GM12878 (cell line): ENCODE measurements at regions not wholly inside any gene's neighbourhood (a gene's known extent, or its start where the extent isn't known, plus 50 kb on each side); places are given as distances from the start of the nearest gene placed in this dataset.

Experiments used
- ATAC-seq: fragments of 200-7000 bp; cut with Tn5 transposase; 3 replicates; pipeline ENCODE4 v1.9.1; 2020; ENCODE audit warnings: mild to moderate bottlenecking, moderate library complexity
- BruUV-seq: library from RNA; stranded (reverse); fragments of 400-500 nt; replicated peaks from 2 replicates; lab custom pipeline; 2021; lab: Mats Ljungman, UMichigan
- CTCF ChIA-PET: fragments of 300-600 bp; sonication (Branson Sonifier 250); formaldehyde crosslinking; extraction: SDS; loops from one replicate; lab custom pipeline; 2021; ENCODE audit warnings: inconsistent platforms; lab: Yijun Ruan, JAX
- POLR2A ChIA-PET: fragments of 350-600 bp; formaldehyde crosslinking; extraction: SDS; loops from one replicate; lab custom pipeline; 2021; ENCODE audit warnings: inconsistent platforms; lab: Charles Lee
- RAD21 ChIA-PET: fragments of 300-600 bp; sonication (Branson Sonifier 250); formaldehyde crosslinking; loops from one replicate; lab custom pipeline; 2023; ENCODE audit warnings: antibody characterized with exemption; ENCODE audit not compliant: unreplicated experiment; lab: Charles Lee
- SMC1A ChIA-PET: fragments of 300-600 bp; sonication (Branson Sonifier 250); formaldehyde crosslinking; loops from one replicate; lab custom pipeline; 2023; ENCODE audit not compliant: unreplicated experiment, uncharacterized antibody; lab: Charles Lee
- DNase-seq: peaks from one replicate; pipeline ENCODE4 v3.0.0-alpha.2; 2011; ENCODE audit warnings: low read depth, low spot score
- FAIRE-seq: peaks from 3 replicates; lab custom pipeline; 2011; peaks lifted over from hg19 to GRCh38; lab: Jason Lieb, UNC
- H2AFZ ChIP-seq: 2 replicates; pipeline ENCODE4 v1.6.0; 2011; ENCODE audit warnings: low read depth, low read length, control low read depth; ENCODE audit not compliant: control insufficient read depth
- H3K27ac ChIP-seq: 2 replicates; pipeline ENCODE4 v1.5.1; 2011; ENCODE audit warnings: control low read depth; ENCODE audit not compliant: control insufficient read depth, insufficient read depth
- H3K27me3 ChIP-seq, 2 experiments: replicated peaks in 1 of 2; 2 replicates each; pipeline versions ENCODE4 v1.6.0 to v1.6.1; 2011; ENCODE audit warnings: low read length in 1 of 2; ENCODE audit not compliant: control insufficient read depth in 2 of 2, insufficient read depth in 2 of 2
- H3K36me3 ChIP-seq, 2 experiments: 2 replicates each; pipeline ENCODE4 v1.5.1; 2011; ENCODE audit warnings: low read length in 1 of 2; ENCODE audit not compliant: control insufficient read depth in 2 of 2, insufficient read depth in 2 of 2
- H3K4me1 ChIP-seq: 2 replicates; pipeline ENCODE4 v1.6.1; 2011; ENCODE audit warnings: mild to moderate bottlenecking, low read length, moderate library complexity, mixed read lengths; ENCODE audit not compliant: control insufficient read depth, insufficient read depth
- H3K4me2 ChIP-seq: 2 replicates; pipeline ENCODE4 v1.6.0; 2011; ENCODE audit warnings: control low read depth; ENCODE audit not compliant: control insufficient read depth, insufficient read depth
- H3K4me3 ChIP-seq: fragments of 200-600 bp; sonication (generic); 2 replicates; pipeline ENCODE4 v1.5.1; 2016
- H3K79me2 ChIP-seq: 2 replicates; pipeline ENCODE4 v1.6.0; 2011; ENCODE audit warnings: low read length; ENCODE audit not compliant: control insufficient read depth, insufficient read depth
- H3K9ac ChIP-seq: 2 replicates; pipeline ENCODE4 v1.8.0; 2011; ENCODE audit warnings: low read length, control low read depth, mixed read lengths; ENCODE audit not compliant: control insufficient read depth, insufficient read depth
- H3K9me3 ChIP-seq: replicated peaks from 3 replicates; pipeline ENCODE4 v1.5.1; 2011; ENCODE audit warnings: mild to moderate bottlenecking, low read length; ENCODE audit not compliant: control insufficient read depth, insufficient read depth
- H4K20me1 ChIP-seq: 2 replicates; pipeline ENCODE4 v1.6.0; 2011; ENCODE audit not compliant: control insufficient read depth, insufficient read depth
- BHLHE40 ChIP-seq, 2 experiments: fragments of 450-650 bp in 1 of 2; IDR thresholded peaks; 2 replicates each; pipeline ENCODE4 v1.6.1; 2011 to 2017; ENCODE audit warnings: low read depth in 2 of 2, borderline replicate concordance in 1 of 2, improper control_type of control experiment in 1 of 2, low read length in 1 of 2, mild to moderate bottlenecking in 1 of 2
- EP300 ChIP-seq, 2 experiments: fragments of 150-350 bp in 1 of 2; IDR thresholded peaks; 2 replicates each; pipeline ENCODE4 v1.6.1; 2011 to 2012; ENCODE audit warnings: low read depth in 2 of 2, low read length in 2 of 2, borderline replicate concordance in 1 of 2, improper control_type of control experiment in 1 of 2, inconsistent platforms in 1 of 2; ENCODE audit not compliant: control insufficient read depth in 1 of 2
- ETV6 ChIP-seq, 2 experiments: fragments of 450-650 bp in 1 of 2; IDR thresholded peaks in 1 of 2; conservative IDR thresholded peaks in 1 of 2; 2 replicates each; pipeline ENCODE4 v1.6.1; 2014; ENCODE audit warnings: antibody characterized with exemption in 1 of 2, borderline replicate concordance in 1 of 2, low read depth in 1 of 2, mild to moderate bottlenecking in 1 of 2, moderate library complexity in 1 of 2
- NFXL1 ChIP-seq: fragments of 450-650 bp; IDR thresholded peaks from 2 replicates; pipeline ENCODE4 v1.6.1; 2017; ENCODE audit warnings: antibody characterized with exemption, mild to moderate bottlenecking, borderline replicate concordance
- ZNF24 ChIP-seq: fragments of 450-650 bp; IDR thresholded peaks from 2 replicates; pipeline ENCODE4 v1.6.1; 2017; ENCODE audit warnings: antibody characterized with exemption, mild to moderate bottlenecking
- WGBS: methylation state at CpG from one replicate; pipeline ENCODE4 v1.1.6; 2016; ENCODE audit warnings: low lambda C conversion rate; ENCODE audit not compliant: insufficient replicate concordance, insufficient coverage; ENCODE audit errors: missing lambda C conversion rate; 5-methylcytosine and 5-hydroxymethylcytosine counted together
- in situ Hi-C: fragments of 300-500 bp; cut with MboI; formaldehyde crosslinking; loops from 9 replicates; pipeline ENCODE4 v1.14.3; 2018; ENCODE audit warnings: mixed read lengths
- intact Hi-C: fragments of 100-400 bp; cut with micrococcal nuclease; formaldehyde crosslinking; loops from one replicate; pipeline ENCODE4 v1.14.2; 2022; ENCODE audit not compliant: unreplicated experiment
- TF ChIP-seq, protein P1 (sequence below): fragments of 450-650 bp; IDR thresholded peaks from 2 replicates; pipeline ENCODE4 v1.6.1; 2016; ENCODE audit warnings: mild to moderate bottlenecking
- TF ChIP-seq, protein P2 (sequence below): fragments of 150-350 bp; IDR thresholded peaks from 2 replicates; pipeline ENCODE4 v1.6.1; 2016; ENCODE audit warnings: low read depth, low read length

- TF ChIP-seq NFXL1, result peak; percentile 80
- TF ChIP-seq BHLHE40 (IDR thresholded peaks at IDR 0.05; ENCODE audit: borderline replicate concordance in 1 of 2, low read depth in 2 of 2, low read length in 1 of 2), result no peak
- no peaks in the 10 kb centered on the region for H3K9me3 ChIP-seq
- H3K4me3 ChIP-seq, result no peak overlapping the region
- no peak overlapping the region for H3K9ac ChIP-seq
- no peaks in the 10 kb centered on the region for H4K20me1 ChIP-seq
- no peak overlapping the region for H3K4me2 ChIP-seq
- H2AFZ ChIP-seq, result no peak overlapping the region
- H3K4me1 ChIP-seq, result no peaks in the 10 kb centered on the region
- no peak for ATAC-seq
- no peaks in the 10 kb centered on the region for H3K27me3 ChIP-seq
- H3K79me2 ChIP-seq, result no peaks in the 10 kb centered on the region
- ChIA-PET SMC1A (no interaction called here), RAD21 (no interaction called here), CTCF (no interaction called here), POLR2A (interaction anchor here (0.7 kb wide), 1 partner anchor 251 kb away, joined by 4 read pairs; no protein-coding TSS in a partner anchor)
- H3K27ac ChIP-seq, result no peak overlapping the region
- DNase-seq, result no peak
- FAIRE-seq, result no peak
- 48% methylated on average over 13 of the region's 15 CpGs for WGBS
- BruUV-seq, result no TSS peak
- intact Hi-C loops (no loop called here), in situ Hi-C loops (loop anchor here (25.0 kb wide), 1 partner anchor 443 kb away; the partner anchor contains the start of gene RSPH3)
- no peaks in the 10 kb centered on the region for H3K36me3 ChIP-seq
Measured at GRCh38 chr6:159455700-159456274, 237.3 kb downstream of the SOD2 start.

DNA sequence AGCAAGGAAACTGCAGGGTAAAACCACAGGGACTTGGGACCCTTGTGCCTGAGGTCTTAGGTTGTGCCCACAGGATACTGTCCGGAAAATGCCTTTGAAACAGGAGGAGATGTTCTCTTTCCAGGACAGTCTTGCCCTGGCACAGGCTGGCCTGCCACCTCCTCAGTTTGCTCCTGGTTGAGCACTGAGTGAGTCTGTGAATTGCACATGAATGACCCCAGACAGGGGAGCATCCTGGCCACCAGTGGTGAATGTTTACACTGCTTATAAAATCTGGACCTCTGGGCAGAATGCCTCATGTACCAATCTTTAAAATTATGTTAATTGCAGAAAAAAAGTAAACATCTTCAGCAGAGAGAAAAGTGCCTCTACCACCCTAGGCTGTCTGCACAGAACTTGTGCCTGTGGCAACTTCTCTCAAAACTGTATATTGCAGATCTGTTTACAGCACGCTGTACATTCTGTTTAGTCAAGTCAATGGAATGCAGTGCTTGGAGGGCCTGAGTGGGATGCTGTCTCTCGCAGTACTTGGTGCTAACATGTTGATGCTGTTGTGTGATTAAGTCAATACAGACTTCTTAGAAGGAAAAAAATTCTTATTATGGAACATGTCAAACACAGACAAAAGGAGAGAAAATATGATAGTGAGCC, 242.1 kb downstream of the SOD2 start:
- no peaks in the 10 kb centered on the region for H3K79me2 ChIP-seq
- intact Hi-C loops (no loop called here), in situ Hi-C loops (loop anchor here (25.0 kb wide), 1 partner anchor 439 kb away; the partner anchor contains the start of gene RSPH3)
- DNase-seq, result no peak
- H3K9ac ChIP-seq, result no peak overlapping the region
- no peak for FAIRE-seq
- H3K4me1 ChIP-seq, result no peaks in the 10 kb centered on the region
- ATAC-seq, result no peak
- no peaks in the 10 kb centered on the region for H3K36me3 ChIP-seq
- RAD21 ChIA-PET, result no interaction called here
- no TSS peak for BruUV-seq
- no peak overlapping the region for H3K4me2 ChIP-seq
- POLR2A ChIA-PET, result no interaction called here
- H3K9me3 ChIP-seq, result no peaks in the 10 kb centered on the region
- WGBS, result 42% methylated on average over 3 of the region's 3 CpGs
- CTCF ChIA-PET, result interaction anchor here (1.0 to 1.1 kb wide), 2 partner anchors 12 to 33 kb away, joined by 3 read pairs; no protein-coding TSS in a partner anchor
- no peak overlapping the region for H2AFZ ChIP-seq
- H4K20me1 ChIP-seq, result no peaks in the 10 kb centered on the region
- peaks cover 0 to 6% of the 10 kb centered on the region in 2 experiments; a peak in 3 of 4 replicates for H3K27me3 ChIP-seq
- H3K4me3 ChIP-seq, result no peak overlapping the region
- SMC1A ChIA-PET, result interaction anchor here (0.6 kb wide), 1 partner anchor 179 kb away, joined by 3 read pairs; no protein-coding TSS in a partner anchor
- H3K27ac ChIP-seq, result no peak overlapping the region
- TF ChIP-seq ZNF24 (no peak), EP300 (IDR thresholded peaks at IDR 0.05; ENCODE audit: borderline replicate concordance in 1 of 2, control insufficient read depth in 1 of 2, low read depth in 2 of 2, low read length in 2 of 2) (no peak), ETV6 (conservative IDR thresholded peaks at IDR 0.05 in 1 of 2, IDR thresholded peaks at IDR 0.05 in 1 of 2; ENCODE audit: borderline replicate concordance in 1 of 2, low read depth in 1 of 2) (no peak)
- TF ChIP-seq, protein P1, sequence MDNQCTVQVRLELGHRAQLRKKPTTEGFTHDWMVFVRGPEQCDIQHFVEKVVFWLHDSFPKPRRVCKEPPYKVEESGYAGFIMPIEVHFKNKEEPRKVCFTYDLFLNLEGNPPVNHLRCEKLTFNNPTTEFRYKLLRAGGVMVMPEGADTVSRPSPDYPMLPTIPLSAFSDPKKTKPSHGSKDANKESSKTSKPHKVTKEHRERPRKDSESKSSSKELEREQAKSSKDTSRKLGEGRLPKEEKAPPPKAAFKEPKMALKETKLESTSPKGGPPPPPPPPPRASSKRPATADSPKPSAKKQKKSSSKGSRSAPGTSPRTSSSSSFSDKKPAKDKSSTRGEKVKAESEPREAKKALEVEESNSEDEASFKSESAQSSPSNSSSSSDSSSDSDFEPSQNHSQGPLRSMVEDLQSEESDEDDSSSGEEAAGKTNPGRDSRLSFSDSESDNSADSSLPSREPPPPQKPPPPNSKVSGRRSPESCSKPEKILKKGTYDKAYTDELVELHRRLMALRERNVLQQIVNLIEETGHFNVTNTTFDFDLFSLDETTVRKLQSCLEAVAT, result no peak
- TF ChIP-seq, protein P2, sequence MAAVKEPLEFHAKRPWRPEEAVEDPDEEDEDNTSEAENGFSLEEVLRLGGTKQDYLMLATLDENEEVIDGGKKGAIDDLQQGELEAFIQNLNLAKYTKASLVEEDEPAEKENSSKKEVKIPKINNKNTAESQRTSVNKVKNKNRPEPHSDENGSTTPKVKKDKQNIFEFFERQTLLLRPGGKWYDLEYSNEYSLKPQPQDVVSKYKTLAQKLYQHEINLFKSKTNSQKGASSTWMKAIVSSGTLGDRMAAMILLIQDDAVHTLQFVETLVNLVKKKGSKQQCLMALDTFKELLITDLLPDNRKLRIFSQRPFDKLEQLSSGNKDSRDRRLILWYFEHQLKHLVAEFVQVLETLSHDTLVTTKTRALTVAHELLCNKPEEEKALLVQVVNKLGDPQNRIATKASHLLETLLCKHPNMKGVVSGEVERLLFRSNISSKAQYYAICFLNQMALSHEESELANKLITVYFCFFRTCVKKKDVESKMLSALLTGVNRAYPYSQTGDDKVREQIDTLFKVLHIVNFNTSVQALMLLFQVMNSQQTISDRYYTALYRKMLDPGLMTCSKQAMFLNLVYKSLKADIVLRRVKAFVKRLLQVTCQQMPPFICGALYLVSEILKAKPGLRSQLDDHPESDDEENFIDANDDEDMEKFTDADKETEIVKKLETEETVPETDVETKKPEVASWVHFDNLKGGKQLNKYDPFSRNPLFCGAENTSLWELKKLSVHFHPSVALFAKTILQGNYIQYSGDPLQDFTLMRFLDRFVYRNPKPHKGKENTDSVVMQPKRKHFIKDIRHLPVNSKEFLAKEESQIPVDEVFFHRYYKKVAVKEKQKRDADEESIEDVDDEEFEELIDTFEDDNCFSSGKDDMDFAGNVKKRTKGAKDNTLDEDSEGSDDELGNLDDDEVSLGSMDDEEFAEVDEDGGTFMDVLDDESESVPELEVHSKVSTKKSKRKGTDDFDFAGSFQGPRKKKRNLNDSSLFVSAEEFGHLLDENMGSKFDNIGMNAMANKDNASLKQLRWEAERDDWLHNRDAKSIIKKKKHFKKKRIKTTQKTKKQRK, result no peak
